Activated CD8-positive, alpha-beta T cell treated with anti-CD3 and anti-CD28 coated beads, Interleukin-2, amount 10 ng/mL, durations not matched to agents 7 days and 5 days (primary cell): ENCODE measurements at regions not wholly inside any gene's neighbourhood (a gene's known extent, or its start where the extent isn't known, plus 50 kb on each side); places are given as distances from the start of the nearest gene placed in this dataset.

ENCODE experiments used
- ATAC-seq: fragments of 150-1000 bp; cut with Tn5 transposase; one replicate; pipeline ENCODE4 v1.10.0; 2021; ENCODE audit warnings: moderate library complexity
- CTCF ChIA-PET: fragments of 350-600 bp; sonication (Branson Sonifier 250); formaldehyde crosslinking; loops from one replicate; lab custom pipeline; 2021; ENCODE audit warnings: antibody characterized with exemption; lab: Charles Lee
- POLR2A ChIA-PET: fragments of 350-600 bp; sonication (Branson Sonifier 250); formaldehyde crosslinking; loops from one replicate; lab custom pipeline; 2021; ENCODE audit warnings: antibody characterized with exemption; lab: Charles Lee
- DNase-seq: peaks from one replicate; pipeline ENCODE4 v3.0.0-alpha.2; 2020
- H3K27ac Mint-ChIP-seq: one replicate; pipeline ENCODE4 v1.8.0; 2021; ENCODE audit warnings: mild to moderate bottlenecking, mixed read lengths
- H3K27me3 Mint-ChIP-seq: one replicate; pipeline ENCODE4 v1.8.0; 2021; ENCODE audit warnings: low read depth, mixed read lengths
- H3K36me3 Mint-ChIP-seq: one replicate; pipeline ENCODE4 v1.8.0; 2021; ENCODE audit warnings: low read depth, mixed read lengths
- H3K4me1 Mint-ChIP-seq: one replicate; pipeline ENCODE4 v1.8.0; 2021; ENCODE audit warnings: low read depth, mixed read lengths
- H3K4me3 Mint-ChIP-seq: one replicate; pipeline ENCODE4 v1.8.0; 2021; ENCODE audit warnings: mild to moderate bottlenecking, mixed read lengths
- H3K9me3 Mint-ChIP-seq: one replicate; pipeline ENCODE4 v1.8.0; 2022; ENCODE audit warnings: mixed read lengths; ENCODE audit not compliant: insufficient read depth

DNA sequence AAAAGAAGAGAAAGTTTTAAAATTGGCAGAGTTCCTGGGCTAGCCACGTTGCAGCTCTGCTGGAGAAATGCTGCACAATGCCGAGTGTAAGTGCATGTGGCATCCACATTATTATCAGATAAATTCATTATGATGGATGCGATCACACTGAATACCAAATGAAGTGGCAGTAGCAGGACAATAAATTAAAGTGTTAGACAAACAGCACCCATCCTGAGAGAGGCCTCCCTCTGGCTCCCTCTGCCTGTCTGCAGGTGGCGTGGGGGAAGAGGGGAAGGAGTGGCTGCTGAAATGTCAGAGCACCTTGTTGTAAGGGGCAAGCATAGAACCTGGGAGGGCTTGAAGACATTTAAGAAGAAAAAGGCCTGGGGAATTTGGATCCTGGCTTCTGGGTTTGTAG, 324.1 kb downstream of the HAPSTR1 start:
- Mint-ChIP-seq H3K9me3 (no peaks in the 10 kb centered on the region), H3K4me3 (no peak overlapping the region), H3K27me3 (no peaks in the 10 kb centered on the region), H3K4me1 (no peaks in the 10 kb centered on the region), H3K27ac (no peak overlapping the region), H3K36me3 (no peaks in the 10 kb centered on the region)
- DNase-seq (no peak), ATAC-seq (no peak)
- POLR2A ChIA-PET = no interaction called here
- CTCF ChIA-PET = no interaction called here

GRCh38 chr16:9417898-9418297, 326.5 kb downstream of the HAPSTR1 start:
- H3K4me3 Mint-ChIP-seq = no peak overlapping the region
- no peaks in the 10 kb centered on the region for H3K4me1 Mint-ChIP-seq
- ATAC-seq = no peak
- H3K27me3 Mint-ChIP-seq = no peaks in the 10 kb centered on the region
- H3K27ac Mint-ChIP-seq = no peak overlapping the region
- ChIA-PET CTCF (no interaction called here), POLR2A (no interaction called here)
- no peak for DNase-seq
- H3K9me3 Mint-ChIP-seq = no peaks in the 10 kb centered on the region
- H3K36me3 Mint-ChIP-seq = no peaks in the 10 kb centered on the region

- Mint-ChIP-seq H3K27me3 (no peaks in the 10 kb centered on the region), H3K36me3 (no peaks in the 10 kb centered on the region), H3K4me1 (no peaks in the 10 kb centered on the region), H3K4me3 (no peak overlapping the region), H3K9me3 (no peaks in the 10 kb centered on the region), H3K27ac (no peak overlapping the region)
- ATAC-seq = no peak
- DNase-seq = no peak
- ChIA-PET POLR2A (no interaction called here), CTCF (no interaction called here)
Measured at GRCh38 chr16:9419161-9419560, 327.7 kb downstream of the HAPSTR1 start.

DNA sequence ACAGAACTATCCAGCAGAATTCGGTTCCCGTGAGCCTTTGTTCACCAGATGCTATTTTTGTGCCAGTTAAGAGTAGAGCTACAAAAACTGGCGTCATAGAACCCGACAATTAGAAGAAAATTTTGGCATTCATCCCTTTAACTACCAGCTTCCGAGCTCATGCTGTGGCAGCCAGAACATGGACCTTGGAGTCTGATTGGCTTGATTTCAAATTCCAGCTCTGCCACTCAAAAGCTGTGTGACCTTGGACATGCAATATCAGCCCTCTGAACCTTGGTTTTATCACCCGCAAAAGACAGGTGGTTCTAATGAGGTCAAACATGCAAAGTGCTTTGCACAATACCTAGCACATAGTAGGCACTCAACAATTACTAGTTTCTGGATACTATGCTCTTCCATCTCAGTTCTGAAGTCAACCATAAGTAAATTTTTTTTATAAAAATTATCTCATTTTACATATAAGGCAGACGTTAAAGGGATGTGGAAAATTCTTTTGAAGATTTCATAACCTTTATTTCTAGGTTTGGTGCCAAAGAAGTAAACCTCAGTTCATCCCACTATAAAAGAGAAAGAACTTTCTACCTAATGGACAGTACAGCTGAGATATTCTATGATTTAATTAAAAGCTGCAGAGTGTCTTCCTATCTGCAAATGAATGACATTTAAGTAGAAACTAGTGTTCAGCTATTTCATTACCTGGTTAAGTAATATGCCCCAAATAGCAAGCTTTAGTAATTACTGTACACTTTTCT, 331.5 kb downstream of the HAPSTR1 start:
- ChIA-PET POLR2A (no interaction called here), CTCF (no interaction called here)
- Mint-ChIP-seq H3K27me3 (no peaks in the 10 kb centered on the region), H3K36me3 (no peaks in the 10 kb centered on the region), H3K4me1 (no peaks in the 10 kb centered on the region), H3K27ac (no peak overlapping the region), H3K9me3 (no peaks in the 10 kb centered on the region), H3K4me3 (no peak overlapping the region)
- ATAC-seq (no peak), DNase-seq (no peak)

DNA sequence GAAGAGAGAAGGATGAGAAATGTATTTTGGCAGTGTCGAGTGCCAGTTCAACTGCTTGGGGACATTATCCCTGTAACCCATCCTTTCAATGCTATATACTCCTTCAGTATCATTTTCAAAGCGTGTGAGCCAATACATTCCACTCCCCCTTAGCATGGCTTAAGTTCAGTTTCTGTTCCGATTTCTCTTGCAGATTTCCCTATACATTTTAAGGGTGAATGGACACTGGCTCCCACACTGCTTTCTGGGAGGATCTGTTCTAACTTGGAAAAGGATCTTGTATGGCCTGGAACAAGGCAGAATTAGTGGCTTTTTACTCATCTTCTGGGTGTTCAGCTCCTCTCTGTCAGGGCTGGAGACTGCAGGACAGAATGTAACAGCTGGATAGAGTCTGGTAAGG, 333.8 kb downstream of the HAPSTR1 start:
- Mint-ChIP-seq H3K27ac (no peak overlapping the region), H3K9me3 (no peaks in the 10 kb centered on the region), H3K36me3 (no peaks in the 10 kb centered on the region), H3K27me3 (no peaks in the 10 kb centered on the region), H3K4me1 (no peaks in the 10 kb centered on the region), H3K4me3 (no peak overlapping the region)
- ATAC-seq = no peak
- DNase-seq = no peak
- POLR2A ChIA-PET = no interaction called here
- CTCF ChIA-PET = no interaction called here

DNA sequence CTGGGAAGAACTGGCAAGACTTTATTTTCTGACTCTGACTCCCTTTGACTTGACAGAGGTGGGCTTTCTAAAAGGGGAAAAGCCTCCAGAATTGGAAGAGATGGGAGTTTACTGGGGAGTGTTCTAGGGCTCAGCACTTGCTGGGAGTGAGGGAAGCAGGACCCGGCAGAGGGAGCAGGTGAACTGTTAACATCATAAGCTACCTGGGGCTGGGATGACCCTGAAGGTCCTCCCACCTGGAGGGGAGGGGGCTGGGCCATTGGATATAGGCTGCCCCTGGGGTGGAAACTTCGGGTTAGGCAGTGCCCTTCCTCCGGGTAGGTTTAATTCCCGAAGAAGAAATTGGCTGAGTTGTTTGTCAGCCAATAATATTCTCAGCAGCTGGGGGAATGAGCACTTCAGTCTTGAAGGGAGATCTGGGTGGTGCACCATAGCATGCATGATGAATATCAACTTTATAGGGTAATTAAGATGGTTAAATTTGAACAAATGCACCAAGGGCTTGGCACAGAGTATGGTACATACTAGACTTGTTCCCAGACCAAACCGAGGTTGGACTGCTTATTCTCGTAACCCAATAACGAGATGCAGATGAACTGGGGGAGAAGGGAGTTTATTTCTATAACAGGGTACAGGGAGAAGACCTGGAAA, 337.0 kb downstream of the HAPSTR1 start:
- Mint-ChIP-seq H3K4me3 (no peak overlapping the region), H3K27me3 (no peaks in the 10 kb centered on the region), H3K4me1 (no peaks in the 10 kb centered on the region), H3K9me3 (no peaks in the 10 kb centered on the region), H3K27ac (no peak overlapping the region), H3K36me3 (no peaks in the 10 kb centered on the region)
- POLR2A ChIA-PET = no interaction called here
- ATAC-seq (no peak), DNase-seq (no peak)
- CTCF ChIA-PET = no interaction called here

DNA sequence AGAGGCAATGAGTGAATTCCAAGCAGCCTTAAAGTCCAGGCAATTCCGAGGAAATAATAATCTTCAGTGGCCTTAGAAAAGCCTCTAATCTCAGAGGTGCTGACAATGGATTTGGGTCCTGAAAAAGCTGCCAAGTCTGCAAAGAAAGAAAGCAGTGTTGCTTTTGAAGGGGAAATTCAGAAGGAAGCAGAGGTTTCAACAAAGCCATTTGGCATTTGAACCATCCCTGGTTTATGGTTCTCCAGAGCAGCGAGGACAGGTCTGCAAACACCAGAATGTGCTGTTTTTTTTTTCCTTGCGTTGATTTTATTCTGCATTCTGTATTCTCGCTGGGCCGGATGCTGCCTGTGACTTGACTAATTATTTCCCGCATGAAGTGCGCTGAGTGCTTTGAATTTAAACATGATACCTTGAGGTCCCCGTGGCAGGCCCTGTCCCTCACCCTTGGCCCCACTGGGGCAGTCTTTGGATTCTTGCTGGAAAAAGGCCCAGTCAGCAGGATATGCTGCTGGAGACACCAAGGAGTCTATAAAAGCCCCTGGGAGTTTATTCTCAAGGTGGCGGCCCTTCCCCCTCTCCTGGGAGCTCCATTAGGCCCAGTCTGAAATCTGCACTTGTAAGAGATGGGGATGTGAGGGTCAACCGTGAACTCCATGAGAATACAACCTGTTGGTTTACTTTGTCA, 338.3 kb downstream of the HAPSTR1 start:
- no peak overlapping the region for H3K27ac Mint-ChIP-seq
- no peaks in the 10 kb centered on the region for H3K27me3 Mint-ChIP-seq
- H3K4me3 Mint-ChIP-seq = no peak overlapping the region
- H3K9me3 Mint-ChIP-seq = no peaks in the 10 kb centered on the region
- ATAC-seq (no peak), DNase-seq (no peak)
- ChIA-PET POLR2A (no interaction called here), CTCF (no interaction called here)
- no peaks in the 10 kb centered on the region for H3K36me3 Mint-ChIP-seq
- H3K4me1 Mint-ChIP-seq = no peaks in the 10 kb centered on the region

DNA sequence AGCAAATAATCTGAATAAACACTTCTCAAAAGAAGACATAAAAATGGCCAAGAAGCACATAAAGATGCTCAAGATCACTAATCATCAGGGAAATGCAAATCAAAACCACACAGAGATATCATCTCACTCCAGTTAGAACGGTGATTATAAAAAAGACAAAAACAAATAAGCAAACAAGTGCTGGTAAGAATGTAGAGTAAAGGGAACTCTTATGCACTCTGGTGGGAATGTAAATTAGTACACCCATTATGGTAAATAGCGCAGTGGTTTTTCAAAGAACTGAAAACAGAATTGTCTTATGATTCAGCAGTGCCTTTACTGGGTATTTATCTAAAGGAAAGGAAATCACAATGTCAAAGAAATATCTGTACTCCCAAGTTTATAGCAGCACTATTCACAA, 343.2 kb downstream of the HAPSTR1 start:
- ChIA-PET CTCF (no interaction called here), POLR2A (no interaction called here)

GRCh38 chr16:9436175-9436574, 344.7 kb downstream of the HAPSTR1 start:
- H3K27ac Mint-ChIP-seq = no peak overlapping the region
- DNase-seq = no peak
- no peaks in the 10 kb centered on the region for H3K9me3 Mint-ChIP-seq
- no peaks in the 10 kb centered on the region for H3K27me3 Mint-ChIP-seq
- H3K36me3 Mint-ChIP-seq = no peaks in the 10 kb centered on the region
- CTCF ChIA-PET = no interaction called here
- no peaks in the 10 kb centered on the region for H3K4me1 Mint-ChIP-seq
- H3K4me3 Mint-ChIP-seq = no peak overlapping the region
- POLR2A ChIA-PET = no interaction called here
- no peak for ATAC-seq

More for the DNA sequence above, 343.2 kb downstream of the HAPSTR1 start:
- DNase-seq (no peak), ATAC-seq (no peak)
- no peak overlapping the region for H3K4me3 Mint-ChIP-seq
- no peak overlapping the region for H3K27ac Mint-ChIP-seq
- no peaks in the 10 kb centered on the region for H3K27me3 Mint-ChIP-seq
- H3K9me3 Mint-ChIP-seq = no peaks in the 10 kb centered on the region
- no peaks in the 10 kb centered on the region for H3K4me1 Mint-ChIP-seq
- no peaks in the 10 kb centered on the region for H3K36me3 Mint-ChIP-seq

DNA sequence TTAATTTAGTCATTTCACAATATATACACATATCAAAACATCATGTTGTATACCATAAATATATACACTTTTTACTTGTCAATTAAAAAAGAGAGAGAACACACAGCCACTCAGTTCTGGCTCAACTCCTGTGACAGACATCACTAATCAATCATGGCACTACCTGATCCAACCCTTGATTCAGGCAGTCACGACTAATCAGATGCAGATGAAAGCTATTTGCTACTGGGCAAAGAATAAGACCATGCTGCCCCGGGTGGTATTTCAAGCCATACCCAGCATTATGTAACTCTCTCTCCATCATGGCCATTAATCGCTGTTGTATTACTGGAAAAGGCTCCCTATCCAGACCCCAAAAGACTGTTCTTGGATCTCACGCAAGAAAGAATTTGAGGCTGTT, 345.7 kb downstream of the HAPSTR1 start:
- H3K4me1 Mint-ChIP-seq = no peaks in the 10 kb centered on the region
- H3K27me3 Mint-ChIP-seq = no peaks in the 10 kb centered on the region
- ATAC-seq (no peak), DNase-seq (no peak)
- POLR2A ChIA-PET = no interaction called here
- no peaks in the 10 kb centered on the region for H3K9me3 Mint-ChIP-seq
- H3K4me3 Mint-ChIP-seq = no peak overlapping the region
- H3K36me3 Mint-ChIP-seq = no peaks in the 10 kb centered on the region
- no peak overlapping the region for H3K27ac Mint-ChIP-seq
- CTCF ChIA-PET = no interaction called here

DNA sequence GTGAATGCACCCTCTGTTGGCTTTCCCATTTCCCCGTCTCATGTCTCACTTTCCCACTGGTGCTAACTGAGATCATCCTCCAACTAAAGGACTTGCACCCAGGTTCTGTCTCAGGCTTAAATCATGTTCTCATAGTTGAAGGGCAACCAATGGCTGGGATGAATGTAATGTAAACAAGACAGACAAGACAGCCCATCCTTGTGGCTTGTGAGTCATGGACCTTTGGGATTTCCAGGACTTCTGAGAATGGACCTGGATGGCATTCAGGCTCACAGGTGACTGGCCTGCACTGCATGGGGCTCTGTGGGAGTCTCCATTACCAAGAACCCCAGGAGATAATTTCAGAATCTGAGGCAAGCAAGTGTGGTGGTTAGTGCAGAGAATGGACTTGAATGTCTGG, 347.5 kb downstream of the HAPSTR1 start:
- ChIA-PET CTCF (no interaction called here), POLR2A (no interaction called here)
- no peaks in the 10 kb centered on the region for H3K4me1 Mint-ChIP-seq
- no peak for ATAC-seq
- no peak overlapping the region for H3K27ac Mint-ChIP-seq
- no peaks in the 10 kb centered on the region for H3K27me3 Mint-ChIP-seq
- H3K36me3 Mint-ChIP-seq = no peaks in the 10 kb centered on the region
- no peak for DNase-seq
- no peak overlapping the region for H3K4me3 Mint-ChIP-seq
- H3K9me3 Mint-ChIP-seq = no peaks in the 10 kb centered on the region

DNA sequence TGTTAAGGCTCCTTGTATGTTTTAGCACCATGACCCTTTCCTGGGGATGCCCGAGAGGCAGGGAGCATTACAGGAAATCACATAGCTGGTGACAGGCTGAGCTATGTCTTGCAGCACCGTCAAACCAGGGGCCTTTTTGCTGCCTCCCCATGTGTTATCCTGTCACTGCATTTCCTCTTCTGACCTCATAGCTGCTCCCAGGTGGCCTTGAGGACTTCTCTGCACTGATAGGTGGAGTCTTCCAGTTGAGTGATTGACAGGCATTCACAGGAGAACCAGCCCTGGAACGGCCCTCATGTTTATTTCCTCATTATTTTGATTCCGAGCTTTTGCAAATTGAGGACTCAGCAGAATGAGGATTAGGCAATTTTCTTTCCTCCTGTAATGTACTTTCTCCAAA, 349.6 kb downstream of the HAPSTR1 start:
- ChIA-PET POLR2A (no interaction called here), CTCF (no interaction called here)
- Mint-ChIP-seq H3K36me3 (no peaks in the 10 kb centered on the region), H3K27ac (no peak overlapping the region), H3K27me3 (no peaks in the 10 kb centered on the region), H3K4me1 (no peaks in the 10 kb centered on the region), H3K4me3 (no peak overlapping the region), H3K9me3 (no peaks in the 10 kb centered on the region)
- ATAC-seq (no peak), DNase-seq (no peak)
